Activated CD4-positive, alpha-beta T cell treated with anti-CD3 and anti-CD28 coated beads, Interleukin-2, amount 10 ng/mL, durations not matched to agents 24 days and 14 days (primary cell): ENCODE measurements at regions not wholly inside any gene's neighbourhood (a gene's known extent, or its start where the extent isn't known, plus 50 kb on each side); places are given as distances from the start of the nearest gene placed in this dataset.

ENCODE experiments used
- DNase-seq: peaks from one replicate; pipeline ENCODE4 v3.0.0; 2022
- H3K27ac Mint-ChIP-seq: one replicate; pipeline ENCODE4 v1.8.0; 2022; ENCODE audit warnings: mild to moderate bottlenecking, mixed read lengths
- H3K27me3 Mint-ChIP-seq: one replicate; pipeline ENCODE4 v1.8.0; 2022; ENCODE audit warnings: mixed read lengths
- H3K36me3 Mint-ChIP-seq: one replicate; pipeline ENCODE4 v1.8.0; 2022; ENCODE audit warnings: low read depth, mild to moderate bottlenecking, mixed read lengths
- H3K4me1 Mint-ChIP-seq: one replicate; pipeline ENCODE4 v1.8.0; 2021; ENCODE audit warnings: mixed read lengths
- H3K4me3 Mint-ChIP-seq: one replicate; pipeline ENCODE4 v1.8.0; 2022; ENCODE audit warnings: mild to moderate bottlenecking, moderate library complexity, mixed read lengths
- H3K9me3 Mint-ChIP-seq: one replicate; pipeline ENCODE4 v1.8.0; 2021; ENCODE audit warnings: mixed read lengths
- intact Hi-C: fragments of 100-400 bp; cut with micrococcal nuclease; formaldehyde crosslinking; loops from one replicate; pipeline ENCODE4 v1.15.1; 2023

DNA sequence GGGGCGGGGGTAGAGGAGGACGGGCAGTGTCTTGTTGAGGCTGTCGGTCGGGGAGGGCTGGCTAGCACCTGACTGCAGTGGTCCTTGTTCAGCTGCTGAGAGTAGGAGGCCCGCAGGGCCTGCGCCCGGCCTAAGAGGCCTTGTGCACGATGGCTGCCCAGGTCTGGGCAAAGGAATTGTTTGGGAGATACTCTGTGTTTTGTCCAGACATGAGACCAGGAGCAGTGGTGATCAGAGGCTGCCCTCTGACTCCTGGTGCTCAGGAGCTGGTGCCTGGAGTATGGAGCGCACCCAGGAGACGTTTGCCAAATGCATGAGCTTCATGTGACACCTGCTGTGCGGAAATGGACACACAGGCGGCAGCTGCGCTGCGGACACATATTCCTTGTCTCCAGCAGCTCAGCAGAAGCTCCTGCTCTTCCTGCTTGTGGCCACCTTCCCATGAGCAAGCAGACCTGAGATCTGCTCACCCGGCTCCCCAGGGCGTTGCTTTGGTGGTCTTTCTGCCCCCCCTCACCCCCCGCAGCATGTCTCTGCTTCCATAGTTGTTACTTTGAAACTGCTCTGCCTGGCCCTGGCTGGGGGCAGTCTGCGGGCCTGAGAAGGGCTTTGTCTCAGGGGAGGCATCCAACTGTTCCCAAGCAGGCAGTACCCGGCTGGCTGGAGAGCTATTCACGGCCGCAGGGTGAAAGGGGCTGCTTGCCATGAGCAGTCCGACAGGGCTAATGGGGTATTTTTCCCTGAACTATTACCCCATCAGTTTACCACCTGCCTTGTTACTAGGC is 163.9 kb downstream of the TEX29 start:
- no peaks in the 10 kb centered on the region for H3K36me3 Mint-ChIP-seq
- no peaks in the 10 kb centered on the region for H3K27me3 Mint-ChIP-seq
- no peaks in the 10 kb centered on the region for H3K4me1 Mint-ChIP-seq
- no peaks in the 10 kb centered on the region for H3K9me3 Mint-ChIP-seq
- no peak overlapping the region for H3K27ac Mint-ChIP-seq
- H3K4me3 Mint-ChIP-seq: no peak overlapping the region
- DNase-seq: no peak
- intact Hi-C loops: no loop called here

- no peak overlapping the region for H3K4me3 Mint-ChIP-seq
- H3K36me3 Mint-ChIP-seq: no peaks in the 10 kb centered on the region
- H3K9me3 Mint-ChIP-seq: no peaks in the 10 kb centered on the region
- H3K4me1 Mint-ChIP-seq: no peaks in the 10 kb centered on the region
- no peaks in the 10 kb centered on the region for H3K27me3 Mint-ChIP-seq
- DNase-seq: no peak
- intact Hi-C loops: no loop called here
- H3K27ac Mint-ChIP-seq: no peak overlapping the region
Observed at GRCh38 chr13:111484959-111485358, 164.5 kb downstream of the TEX29 start.

DNA sequence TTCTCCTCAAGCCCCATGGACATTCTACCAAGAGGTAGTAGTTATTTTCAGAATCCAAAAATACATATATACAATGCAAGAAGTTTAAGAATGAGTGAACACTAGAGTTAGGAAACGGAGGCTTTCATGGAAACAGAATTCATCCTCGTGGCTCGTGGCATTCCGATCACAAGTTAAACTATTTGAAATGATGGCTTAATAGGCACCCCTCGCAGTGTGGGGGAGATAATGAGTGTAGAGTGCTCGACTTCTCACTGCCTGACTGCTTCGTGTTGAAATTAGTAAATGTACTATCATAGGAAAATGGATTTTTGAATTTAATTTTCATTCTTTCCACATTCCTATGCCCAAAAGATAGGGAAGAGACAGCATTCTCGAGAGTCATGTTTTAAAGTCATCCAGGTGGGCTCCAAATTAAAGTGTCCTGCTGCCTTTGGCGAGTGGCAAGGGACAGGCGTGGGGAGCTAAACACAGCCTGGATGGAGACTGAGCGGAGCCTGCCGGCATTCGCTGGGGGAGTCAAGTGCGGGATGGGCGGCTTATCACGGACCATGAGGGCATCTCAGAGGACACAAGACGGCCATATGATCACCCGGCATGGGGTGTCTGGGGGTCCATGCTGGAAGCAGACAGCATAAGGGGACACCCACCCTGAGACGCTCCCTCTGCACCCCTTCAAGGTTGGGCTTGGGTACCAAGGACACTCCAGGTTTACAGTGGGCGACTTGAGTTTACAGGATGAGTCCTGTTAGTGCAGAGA is 165.2 kb downstream of the TEX29 start:
- H3K9me3 Mint-ChIP-seq: no peaks in the 10 kb centered on the region
- no peaks in the 10 kb centered on the region for H3K36me3 Mint-ChIP-seq
- intact Hi-C loops: no loop called here
- no peak overlapping the region for H3K27ac Mint-ChIP-seq
- H3K27me3 Mint-ChIP-seq: no peaks in the 10 kb centered on the region
- no peak overlapping the region for H3K4me3 Mint-ChIP-seq
- no peak for DNase-seq
- no peaks in the 10 kb centered on the region for H3K4me1 Mint-ChIP-seq

DNA sequence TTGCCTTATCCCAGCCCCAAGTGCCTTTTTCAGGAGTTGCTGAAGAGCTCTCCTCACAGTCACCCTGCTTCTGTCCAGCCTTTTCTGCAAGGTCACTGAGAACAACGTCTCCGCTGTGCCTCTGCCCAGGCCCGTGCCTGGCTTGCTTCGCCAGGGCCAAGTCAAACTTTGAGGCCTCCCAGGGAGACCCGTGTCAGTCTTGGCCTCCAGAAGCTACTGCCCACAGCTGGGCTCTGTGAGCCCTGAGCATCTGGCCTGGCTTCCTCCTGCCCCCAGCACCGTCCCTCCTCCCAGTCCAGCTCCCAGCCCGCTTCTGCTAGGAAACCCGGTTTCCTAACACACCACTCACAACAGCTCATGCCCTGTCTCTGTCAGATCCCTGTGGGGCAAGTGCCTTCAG is 165.9 kb downstream of the TEX29 start:
- Mint-ChIP-seq H3K9me3 (no peaks in the 10 kb centered on the region), H3K36me3 (no peaks in the 10 kb centered on the region), H3K27ac (no peak overlapping the region), H3K4me3 (no peak overlapping the region), H3K27me3 (no peaks in the 10 kb centered on the region), H3K4me1 (no peaks in the 10 kb centered on the region)
- intact Hi-C loops: no loop called here
- DNase-seq: no peak

GRCh38 chr13:111486801-111487200 is 166.4 kb downstream of the TEX29 start:
- Mint-ChIP-seq H3K4me3 (no peak overlapping the region), H3K9me3 (no peaks in the 10 kb centered on the region), H3K36me3 (no peaks in the 10 kb centered on the region), H3K27me3 (no peaks in the 10 kb centered on the region), H3K27ac (no peak overlapping the region), H3K4me1 (no peaks in the 10 kb centered on the region)
- intact Hi-C loops: no loop called here
- DNase-seq: no peak

DNA sequence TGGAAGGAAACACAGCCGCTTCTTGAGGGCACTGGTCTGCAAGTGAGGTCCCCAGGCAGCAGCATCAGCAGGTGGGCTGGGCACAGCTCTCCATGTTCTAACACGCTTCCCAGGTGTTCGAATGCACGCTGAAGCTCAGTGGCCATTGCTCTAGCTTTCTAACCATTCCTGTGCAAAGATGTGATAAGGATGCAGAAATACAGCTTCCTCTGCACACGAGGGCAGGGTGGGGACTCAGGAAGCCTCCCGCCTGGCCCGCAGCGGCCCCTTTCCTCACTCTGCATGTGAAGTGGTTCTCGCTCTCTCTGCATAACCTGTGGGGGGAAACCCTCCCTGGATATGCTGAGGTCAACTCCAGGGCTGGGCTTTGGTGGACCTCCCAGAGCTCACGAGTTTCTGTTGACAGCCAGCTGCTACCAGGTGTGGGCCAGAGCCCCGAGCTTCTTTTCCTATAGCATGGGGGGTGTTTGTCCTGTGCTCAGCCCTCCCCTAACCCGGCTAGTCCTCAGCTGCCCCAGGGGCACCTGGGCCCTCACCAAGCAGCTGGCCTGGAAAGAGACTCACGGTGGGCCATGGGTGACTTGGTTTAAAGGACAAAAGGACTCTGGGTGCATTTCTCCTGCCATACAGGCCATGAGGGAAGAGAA is 168.2 kb downstream of the TEX29 start:
- Mint-ChIP-seq H3K36me3 (no peaks in the 10 kb centered on the region), H3K27me3 (no peaks in the 10 kb centered on the region), H3K9me3 (no peaks in the 10 kb centered on the region), H3K4me1 (no peaks in the 10 kb centered on the region), H3K4me3 (no peak overlapping the region), H3K27ac (no peak overlapping the region)
- no peak for DNase-seq
- intact Hi-C loops: no loop called here

DNA sequence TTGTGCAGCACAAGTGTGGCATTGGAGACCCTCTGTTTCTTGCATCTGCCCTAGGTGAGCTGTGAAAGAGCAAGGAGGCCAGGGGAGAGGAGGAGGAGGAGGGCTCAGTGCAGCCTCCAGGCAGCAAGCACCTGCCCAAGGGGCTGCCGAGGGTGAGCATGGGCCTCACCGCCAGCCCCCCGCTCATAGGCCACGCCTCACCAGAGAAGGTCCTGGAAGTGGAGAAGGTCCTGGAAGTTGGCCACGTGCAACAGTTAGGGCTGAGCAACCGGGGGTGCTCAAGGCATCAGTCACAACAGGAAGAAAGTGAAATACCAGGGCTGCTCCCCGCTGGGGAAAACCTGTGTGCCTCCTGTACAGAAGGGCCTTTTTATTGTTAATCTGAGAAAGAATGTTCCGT is 168.9 kb downstream of the TEX29 start:
- no peaks in the 10 kb centered on the region for H3K36me3 Mint-ChIP-seq
- no peak for DNase-seq
- no peaks in the 10 kb centered on the region for H3K27me3 Mint-ChIP-seq
- H3K4me1 Mint-ChIP-seq: no peaks in the 10 kb centered on the region
- intact Hi-C loops: no loop called here
- H3K4me3 Mint-ChIP-seq: no peak overlapping the region
- no peak overlapping the region for H3K27ac Mint-ChIP-seq
- no peaks in the 10 kb centered on the region for H3K9me3 Mint-ChIP-seq

DNA sequence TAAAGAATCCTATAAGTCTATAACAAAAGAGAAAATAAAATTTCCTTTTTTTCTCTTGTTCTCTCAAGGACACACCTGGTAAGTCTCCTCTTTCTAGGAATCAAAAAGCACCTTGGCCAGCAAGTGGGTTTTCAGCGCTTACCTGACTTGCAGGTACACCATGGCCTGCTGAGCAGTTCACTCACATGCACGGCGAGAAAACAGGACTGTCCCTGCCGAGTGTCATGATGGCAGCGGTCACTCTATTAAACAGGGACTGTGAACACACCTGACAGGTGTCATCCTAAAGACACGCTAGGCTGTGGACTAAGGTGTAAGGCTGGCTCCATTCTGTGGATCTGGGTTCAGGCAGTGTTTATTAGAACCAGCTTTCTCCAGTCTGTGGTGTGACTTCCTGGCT is 170.2 kb downstream of the TEX29 start:
- DNase-seq: no peak
- Mint-ChIP-seq H3K9me3 (no peaks in the 10 kb centered on the region), H3K4me3 (no peak overlapping the region), H3K36me3 (no peaks in the 10 kb centered on the region), H3K27ac (no peak overlapping the region), H3K4me1 (no peaks in the 10 kb centered on the region), H3K27me3 (no peaks in the 10 kb centered on the region)
- intact Hi-C loops: no loop called here

GRCh38 chr13:111491021-111491420 is 170.6 kb downstream of the TEX29 start:
- Mint-ChIP-seq H3K9me3 (no peaks in the 10 kb centered on the region), H3K4me3 (no peak overlapping the region), H3K36me3 (no peaks in the 10 kb centered on the region), H3K27ac (no peak overlapping the region), H3K27me3 (no peaks in the 10 kb centered on the region), H3K4me1 (no peaks in the 10 kb centered on the region)
- DNase-seq: no peak
- intact Hi-C loops: no loop called here

- DNase-seq: no peak
- intact Hi-C loops: no loop called here
- Mint-ChIP-seq H3K27ac (no peak overlapping the region), H3K4me1 (no peaks in the 10 kb centered on the region), H3K27me3 (no peaks in the 10 kb centered on the region), H3K4me3 (no peak overlapping the region), H3K9me3 (no peaks in the 10 kb centered on the region), H3K36me3 (no peaks in the 10 kb centered on the region)
Observed at GRCh38 chr13:111491659-111492058, 171.2 kb downstream of the TEX29 start.

DNA sequence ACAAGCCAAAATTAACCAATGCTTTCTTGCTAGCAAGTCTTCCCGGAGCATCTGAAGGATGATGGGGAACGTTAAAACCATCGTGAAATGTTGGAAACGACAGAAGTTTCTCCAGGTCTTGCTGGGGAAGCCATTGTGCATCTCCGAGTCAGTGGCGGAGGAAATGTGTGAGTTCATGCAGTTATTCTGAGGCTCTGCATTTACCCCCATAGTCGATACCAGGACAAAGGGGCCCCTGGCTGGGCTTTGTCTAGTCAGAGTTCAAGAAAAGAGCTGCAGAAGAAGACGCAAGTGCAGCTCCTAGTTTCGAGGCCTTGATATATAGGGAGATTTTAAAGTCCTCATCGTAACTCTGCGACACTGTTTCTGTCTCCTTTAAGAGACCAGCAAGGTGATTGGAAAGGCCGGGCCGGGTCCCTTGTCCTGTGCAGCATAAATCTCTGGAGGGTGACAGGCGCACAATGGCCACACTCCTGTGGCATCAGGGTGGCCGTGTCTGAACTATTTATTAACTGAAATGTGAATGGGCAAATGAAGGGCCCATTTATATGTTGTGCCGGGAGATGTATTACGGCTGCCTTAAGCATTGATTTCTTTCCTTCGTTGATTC is 172.0 kb downstream of the TEX29 start:
- Mint-ChIP-seq H3K9me3 (no peaks in the 10 kb centered on the region), H3K4me3 (no peak overlapping the region), H3K27ac (no peak overlapping the region), H3K36me3 (no peaks in the 10 kb centered on the region), H3K27me3 (no peaks in the 10 kb centered on the region), H3K4me1 (no peaks in the 10 kb centered on the region)
- no peak for DNase-seq
- intact Hi-C loops: no loop called here

DNA sequence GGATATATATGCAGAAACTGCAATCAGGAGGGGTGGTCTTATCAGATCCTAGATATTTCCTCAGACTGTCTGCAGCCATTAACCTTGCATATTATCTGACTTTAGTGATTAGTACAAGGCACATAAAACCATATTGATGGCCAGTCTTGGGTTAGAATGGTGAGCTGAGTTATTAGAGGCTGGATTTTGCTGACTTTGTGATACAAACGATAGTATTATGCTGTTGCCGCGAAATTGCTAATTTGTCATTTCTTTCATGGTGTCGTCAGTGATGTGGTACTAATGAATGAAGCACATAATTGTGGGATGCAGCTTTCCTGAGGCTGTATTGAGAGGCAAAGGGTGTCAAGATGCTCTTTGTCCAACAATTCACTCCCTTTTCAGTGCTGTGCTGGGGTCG is 172.5 kb downstream of the TEX29 start:
- H3K4me3 Mint-ChIP-seq: no peak overlapping the region
- intact Hi-C loops: no loop called here
- H3K27ac Mint-ChIP-seq: no peak overlapping the region
- H3K27me3 Mint-ChIP-seq: no peaks in the 10 kb centered on the region
- H3K4me1 Mint-ChIP-seq: no peaks in the 10 kb centered on the region
- no peaks in the 10 kb centered on the region for H3K9me3 Mint-ChIP-seq
- no peak for DNase-seq
- no peaks in the 10 kb centered on the region for H3K36me3 Mint-ChIP-seq

GRCh38 chr13:111493468-111493867 is 173.0 kb downstream of the TEX29 start:
- H3K36me3 Mint-ChIP-seq: no peaks in the 10 kb centered on the region
- H3K4me1 Mint-ChIP-seq: no peaks in the 10 kb centered on the region
- H3K4me3 Mint-ChIP-seq: no peak overlapping the region
- intact Hi-C loops: no loop called here
- no peak overlapping the region for H3K27ac Mint-ChIP-seq
- no peaks in the 10 kb centered on the region for H3K27me3 Mint-ChIP-seq
- DNase-seq: no peak
- H3K9me3 Mint-ChIP-seq: no peaks in the 10 kb centered on the region

DNA sequence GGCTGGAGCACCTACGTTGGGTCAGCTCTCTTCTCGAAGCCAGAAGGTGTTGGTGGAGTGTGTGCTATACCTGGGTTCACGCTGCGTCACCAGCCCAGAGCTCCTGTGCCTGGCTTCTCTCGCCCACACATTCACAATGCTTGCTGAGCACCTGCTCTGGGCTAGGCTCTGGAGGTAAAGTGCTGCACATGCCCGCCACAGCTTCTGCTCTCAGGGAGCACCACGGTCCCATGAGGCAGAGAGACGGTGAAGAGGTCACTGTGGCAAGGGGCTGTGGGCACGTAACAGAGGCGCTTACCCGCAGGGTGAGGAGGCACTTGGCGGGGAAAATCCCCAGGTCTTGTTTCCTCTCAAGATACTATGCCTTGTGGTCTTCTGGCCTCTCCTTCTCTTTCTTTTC is 174.2 kb downstream of the TEX29 start:
- Mint-ChIP-seq H3K36me3 (no peaks in the 10 kb centered on the region), H3K4me1 (no peaks in the 10 kb centered on the region), H3K9me3 (no peaks in the 10 kb centered on the region), H3K27me3 (no peaks in the 10 kb centered on the region), H3K27ac (no peak overlapping the region), H3K4me3 (no peak overlapping the region)
- intact Hi-C loops: no loop called here
- no peak for DNase-seq
